Fibroblast of the aortic adventitia (primary cell): ENCODE measurements at regions not wholly inside any gene's neighbourhood (a gene's known extent, or its start where the extent isn't known, plus 50 kb on each side); places are given as distances from the start of the nearest gene placed in this dataset.
"Not testable (repeated sequence)": the region's sequence is repeated elsewhere in the genome, so short reads cannot be mapped to it uniquely, and the experiment has no call there.

Experiments used
- DNase-seq: peaks from one replicate; pipeline ENCODE4 v3.0.0-alpha.2; 2010; ENCODE audit warnings: low read depth
- H3K4me3 ChIP-seq: 2 replicates; pipeline ENCODE4 v1.5.1; 2011; ENCODE audit warnings: low read depth, mild to moderate bottlenecking, control low read depth, low read length, moderate library complexity
- TF ChIP-seq, protein P1 (sequence below): IDR thresholded peaks from 2 replicates; pipeline ENCODE4 v1.5.1; 2011; ENCODE audit warnings: mild to moderate bottlenecking, low read length, control low read depth, inconsistent platforms; ENCODE audit not compliant: insufficient read depth

DNA sequence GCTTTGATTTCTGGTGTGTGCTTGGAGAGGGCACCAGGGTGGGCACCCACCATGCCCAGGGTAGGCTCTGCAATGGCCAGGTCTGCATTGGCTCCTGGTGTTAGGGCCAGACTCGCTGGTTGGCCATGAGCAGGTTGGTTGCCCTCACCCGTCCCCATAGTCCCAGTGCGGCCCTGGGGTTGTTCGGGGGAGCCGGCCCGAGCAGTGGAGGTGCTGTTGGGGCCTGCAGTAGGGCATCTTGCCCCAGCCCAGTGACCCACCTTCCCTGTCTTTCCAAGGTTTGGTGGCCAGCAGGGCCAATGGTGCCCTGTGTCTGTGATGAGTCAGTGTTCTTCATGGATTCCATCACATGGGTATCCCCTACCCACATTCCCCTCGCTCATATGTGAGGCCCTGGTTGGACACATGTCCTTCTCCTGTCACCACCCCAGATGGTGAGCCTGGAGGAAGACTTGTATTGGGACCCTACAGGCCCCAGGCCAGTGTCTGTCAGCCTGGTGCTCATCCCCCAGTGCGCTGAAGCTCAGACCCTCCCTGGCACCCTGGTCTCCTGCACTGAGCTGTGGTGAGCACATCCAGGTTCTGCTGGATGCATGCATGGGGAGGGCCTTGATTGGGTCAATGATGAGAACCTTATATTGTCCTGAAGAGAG lies 190.1 kb downstream of the UBE3A start:
- no peak overlapping the region for H3K4me3 ChIP-seq
- DNase-seq: no peak
- TF ChIP-seq, protein P1, sequence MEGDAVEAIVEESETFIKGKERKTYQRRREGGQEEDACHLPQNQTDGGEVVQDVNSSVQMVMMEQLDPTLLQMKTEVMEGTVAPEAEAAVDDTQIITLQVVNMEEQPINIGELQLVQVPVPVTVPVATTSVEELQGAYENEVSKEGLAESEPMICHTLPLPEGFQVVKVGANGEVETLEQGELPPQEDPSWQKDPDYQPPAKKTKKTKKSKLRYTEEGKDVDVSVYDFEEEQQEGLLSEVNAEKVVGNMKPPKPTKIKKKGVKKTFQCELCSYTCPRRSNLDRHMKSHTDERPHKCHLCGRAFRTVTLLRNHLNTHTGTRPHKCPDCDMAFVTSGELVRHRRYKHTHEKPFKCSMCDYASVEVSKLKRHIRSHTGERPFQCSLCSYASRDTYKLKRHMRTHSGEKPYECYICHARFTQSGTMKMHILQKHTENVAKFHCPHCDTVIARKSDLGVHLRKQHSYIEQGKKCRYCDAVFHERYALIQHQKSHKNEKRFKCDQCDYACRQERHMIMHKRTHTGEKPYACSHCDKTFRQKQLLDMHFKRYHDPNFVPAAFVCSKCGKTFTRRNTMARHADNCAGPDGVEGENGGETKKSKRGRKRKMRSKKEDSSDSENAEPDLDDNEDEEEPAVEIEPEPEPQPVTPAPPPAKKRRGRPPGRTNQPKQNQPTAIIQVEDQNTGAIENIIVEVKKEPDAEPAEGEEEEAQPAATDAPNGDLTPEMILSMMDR: no peak

DNA sequence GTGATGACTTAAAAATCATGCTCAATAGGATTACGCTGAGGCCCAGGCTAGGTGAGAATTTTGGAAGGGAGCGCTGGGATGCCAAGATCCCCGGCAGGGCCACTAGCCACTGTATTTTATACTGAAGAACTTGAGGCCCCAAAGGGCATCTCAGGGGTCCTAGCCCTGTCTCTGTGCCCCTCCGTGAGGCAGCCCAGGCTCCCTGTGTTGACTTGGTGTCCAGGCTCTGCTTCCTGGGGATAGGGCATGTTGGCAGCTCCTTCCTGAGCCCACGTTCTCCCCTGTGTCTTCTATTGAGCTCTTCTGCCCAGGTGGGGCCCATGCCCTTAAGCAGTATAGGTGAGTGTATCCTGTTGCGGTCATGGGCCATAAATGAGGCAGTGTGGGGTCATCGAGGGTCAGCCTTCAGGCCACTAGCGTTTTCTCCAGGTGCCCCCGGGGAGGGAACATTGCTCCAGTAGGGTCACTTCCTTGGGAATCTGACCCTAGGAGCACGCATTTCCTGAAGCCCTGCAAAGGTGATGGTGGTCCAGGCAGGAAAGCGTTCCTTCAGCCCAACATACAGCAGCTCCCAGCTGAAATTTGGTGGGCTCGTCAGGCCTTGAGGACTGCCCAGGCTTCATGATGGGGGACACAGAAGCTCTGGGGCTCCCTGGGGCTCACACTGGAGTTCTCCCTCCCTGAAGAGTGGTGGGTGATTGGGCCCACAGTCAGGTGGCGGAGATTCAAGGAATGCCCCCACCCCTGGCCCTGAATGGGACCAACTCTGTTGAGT lies 189.4 kb downstream of the UBE3A start:
- TF ChIP-seq, protein P1: no peak
- no peak overlapping the region for H3K4me3 ChIP-seq
- no peak for DNase-seq

DNA sequence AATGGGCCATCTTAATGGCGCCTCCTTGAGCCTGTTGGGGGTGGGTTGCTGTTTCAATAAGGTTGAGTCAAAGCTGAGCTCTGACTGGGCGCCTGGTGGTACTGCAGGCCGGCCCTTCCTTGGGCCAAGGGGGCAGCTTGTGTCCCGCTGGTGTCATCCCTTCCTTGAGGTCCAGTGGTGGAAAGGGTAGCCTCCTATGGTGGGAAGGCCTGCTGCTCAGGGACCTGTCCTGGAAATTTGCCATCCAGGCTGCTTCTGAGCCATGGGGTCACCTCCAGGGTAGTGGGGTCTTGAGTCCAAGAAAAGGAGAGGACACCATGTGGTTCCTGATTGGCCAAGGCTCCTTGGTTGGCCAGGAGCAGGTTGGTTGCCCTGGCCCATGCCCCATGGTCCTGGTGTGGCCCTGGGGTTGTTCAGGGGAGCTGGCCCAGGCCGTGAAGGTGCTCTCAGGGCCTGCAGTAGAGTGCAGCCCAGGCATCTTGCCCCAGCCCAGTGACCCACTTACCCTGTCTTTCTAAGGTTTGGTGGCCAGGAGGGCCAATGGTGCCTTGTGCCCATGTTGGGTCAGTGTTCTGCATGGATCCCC lies 188.7 kb downstream of the UBE3A start:
- DNase-seq: no peak
- TF ChIP-seq, protein P1: no peak
- no peak overlapping the region for H3K4me3 ChIP-seq

DNA sequence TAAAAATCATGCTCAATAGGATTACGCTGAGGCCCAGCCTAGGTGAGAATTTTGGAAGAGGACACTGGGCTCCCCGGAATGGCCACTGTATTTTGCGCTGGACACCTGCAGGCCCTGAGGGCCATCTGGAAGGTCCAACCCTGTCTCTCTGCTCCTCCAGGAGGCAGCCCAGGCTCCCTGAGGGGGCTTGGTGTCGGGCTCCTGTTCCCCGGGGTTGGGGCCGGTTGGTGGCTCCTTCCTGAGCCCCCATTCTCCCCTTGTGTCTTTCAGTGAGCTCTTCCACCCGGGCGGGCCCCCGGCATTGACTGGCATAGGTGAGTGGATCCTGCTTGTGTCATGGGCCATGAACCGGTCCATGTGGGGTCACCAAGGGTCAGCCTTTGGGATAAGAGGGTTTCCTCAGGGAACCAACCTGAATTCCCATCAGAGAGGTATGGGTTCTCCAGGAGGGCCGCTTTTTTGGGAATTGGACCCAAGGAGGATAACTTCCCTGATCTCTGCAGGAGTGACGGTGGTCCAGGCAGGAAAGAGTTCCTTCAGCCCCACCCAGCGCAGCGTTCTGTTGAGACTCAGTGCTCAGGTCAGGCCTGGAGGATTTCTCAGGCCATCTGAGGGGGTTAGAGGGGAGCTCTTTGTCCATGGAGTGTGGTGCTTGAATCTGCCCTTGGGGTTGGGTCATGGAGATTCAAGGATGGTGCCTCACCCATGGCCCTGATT lies 187.8 kb downstream of the UBE3A start:
- TF ChIP-seq, protein P1: no peak
- no peak overlapping the region for H3K4me3 ChIP-seq
- no peak for DNase-seq

DNA sequence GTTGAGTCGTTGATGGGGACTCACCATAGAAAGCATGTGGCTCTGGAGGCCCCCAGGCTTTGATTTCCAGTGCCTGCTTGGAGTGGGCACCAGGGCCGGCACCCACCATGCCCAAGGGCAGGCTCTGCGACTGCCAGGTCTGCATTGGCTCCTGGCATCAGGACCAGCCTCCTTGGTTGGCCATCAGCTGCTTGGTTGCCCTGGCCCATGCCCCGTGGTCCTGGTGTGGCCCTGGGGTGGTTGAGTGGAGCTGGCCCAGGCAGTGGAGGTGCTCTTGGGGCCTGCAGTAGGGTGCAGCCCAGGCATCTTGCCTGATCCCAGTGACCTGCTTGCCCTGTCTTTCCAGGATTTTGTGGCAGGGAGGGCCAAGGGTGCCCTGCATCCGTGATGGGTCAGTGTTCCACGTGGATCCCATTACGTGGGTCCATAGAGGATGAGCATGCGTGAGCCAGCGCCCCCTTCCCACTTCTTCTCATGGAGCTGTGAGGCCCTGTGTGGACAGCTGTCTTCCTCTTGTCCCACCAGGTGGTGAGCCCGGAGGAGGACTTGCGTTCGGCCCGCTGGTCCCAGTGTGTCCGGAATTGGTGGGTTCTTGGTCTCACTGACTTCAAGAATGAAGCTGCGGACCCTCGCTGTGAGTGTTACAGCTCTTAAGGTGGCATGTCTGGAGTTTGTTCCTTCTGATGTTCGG lies 187.0 kb downstream of the UBE3A start:
- H3K4me3 ChIP-seq: no peak overlapping the region
- TF ChIP-seq, protein P1: no peak
- DNase-seq: no peak

DNA sequence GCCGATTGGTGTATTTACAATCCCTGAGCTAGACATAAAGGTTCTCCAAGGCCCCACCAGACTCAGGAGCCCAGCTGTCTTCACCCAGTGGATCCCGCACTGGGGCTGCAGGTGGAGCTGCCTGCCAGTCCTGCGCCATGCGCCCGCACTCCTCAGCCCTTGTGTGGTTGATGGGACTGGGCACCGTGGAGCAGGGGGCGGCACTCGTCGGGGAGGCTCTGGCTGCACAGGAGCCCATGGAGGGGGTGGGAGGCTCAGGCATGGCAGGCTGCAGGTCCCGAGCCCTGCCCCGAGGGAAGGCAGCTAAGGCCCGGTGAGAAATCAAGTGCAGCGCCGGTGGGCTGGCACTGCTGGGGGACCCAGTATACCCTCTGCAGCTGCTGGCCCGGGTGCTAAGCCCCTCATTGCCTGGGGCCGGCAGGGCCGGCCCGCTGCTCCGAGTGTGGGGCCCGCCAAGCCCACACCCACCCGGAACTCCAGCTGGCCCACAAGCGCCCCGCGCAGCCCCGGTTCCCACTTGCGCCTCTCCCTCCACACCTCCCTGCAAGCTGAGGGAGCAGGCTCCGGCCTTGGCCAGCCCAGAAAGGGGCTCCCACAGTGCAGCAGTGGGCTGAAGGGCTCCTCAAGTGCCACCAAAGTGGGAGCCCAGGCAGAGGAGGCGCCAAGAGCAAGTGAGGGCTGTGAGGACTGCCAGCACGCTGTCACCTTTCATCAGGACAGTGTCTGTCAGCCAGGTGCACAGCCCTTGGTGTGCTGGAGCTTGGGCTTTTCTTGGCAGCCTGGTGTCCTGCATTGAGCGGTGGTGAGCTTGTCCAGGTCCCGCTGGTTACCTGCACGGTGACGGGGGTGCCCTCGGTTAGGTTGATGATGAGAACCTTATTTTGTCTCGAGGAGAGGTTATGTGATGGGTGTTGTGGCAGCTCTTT lies 185.5 kb downstream of the UBE3A start:
- H3K4me3 ChIP-seq, DNase-seq: not testable (repeated sequence)
